Activated naive CD4-positive, alpha-beta T cell treated with anti-CD3 and anti-CD28 coated beads for 36 hours (primary cell): ENCODE measurements at regions not wholly inside any gene's neighbourhood (a gene's known extent, or its start where the extent isn't known, plus 50 kb on each side); places are given as distances from the start of the nearest gene placed in this dataset.

Source experiments
- CTCF ChIA-PET: fragments of 350-600 bp; sonication (Branson Sonifier 250); formaldehyde crosslinking; loops from one replicate; lab custom pipeline; 2021; ENCODE audit warnings: antibody characterized with exemption; lab: Charles Lee
- DNase-seq: peaks from one replicate; pipeline ENCODE4 v3.0.0-alpha.2; 2020
- H3K27ac Mint-ChIP-seq: one replicate; pipeline ENCODE4 v1.8.0; 2021; ENCODE audit warnings: mild to moderate bottlenecking, mixed read lengths
- H3K27me3 Mint-ChIP-seq: one replicate; pipeline ENCODE4 v1.8.0; 2021; ENCODE audit warnings: low read depth, mixed read lengths
- H3K36me3 Mint-ChIP-seq: one replicate; pipeline ENCODE4 v1.8.0; 2021; ENCODE audit warnings: low read depth, mixed read lengths
- H3K4me1 Mint-ChIP-seq: one replicate; pipeline ENCODE4 v1.8.0; 2021; ENCODE audit warnings: low read depth, mixed read lengths
- H3K4me3 Mint-ChIP-seq: one replicate; pipeline ENCODE4 v1.8.0; 2021; ENCODE audit warnings: mild to moderate bottlenecking, moderate library complexity, mixed read lengths
- H3K9me3 Mint-ChIP-seq: one replicate; pipeline ENCODE4 v1.8.0; 2021; ENCODE audit warnings: mixed read lengths
- intact Hi-C: fragments of 100-400 bp; cut with micrococcal nuclease; formaldehyde crosslinking; loops from one replicate; pipeline ENCODE4 v1.15.1; 2023

DNA sequence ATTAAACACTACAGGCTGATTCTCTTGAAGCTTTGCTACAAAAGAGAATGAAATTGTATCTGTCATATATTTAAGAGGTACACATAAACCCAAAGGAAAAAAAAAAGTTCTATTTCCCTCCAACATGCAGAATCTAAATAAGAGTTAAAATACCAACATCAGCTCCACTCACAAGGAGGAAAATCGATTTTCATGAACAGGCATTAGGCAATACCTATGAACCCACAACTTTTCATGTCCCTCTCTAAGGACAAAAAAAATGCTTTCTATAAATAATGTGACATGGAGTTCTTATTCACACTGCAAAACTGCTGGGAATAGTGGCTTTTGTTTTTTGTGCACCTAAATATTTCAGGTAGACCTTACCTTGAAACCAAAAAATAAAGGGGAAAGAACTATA lies 192.5 kb downstream of the KLF12 start:
- CTCF ChIA-PET: no interaction called here
- Mint-ChIP-seq H3K36me3 (peaks cover 8% of the 10 kb centered on the region), H3K4me1 (peaks cover 71% of the 10 kb centered on the region)

GRCh38 chr13:73940098-73940497 lies 194.1 kb downstream of the KLF12 start:
- peaks cover 11% of the 10 kb centered on the region for H3K36me3 Mint-ChIP-seq
- no peaks in the 10 kb centered on the region for H3K27me3 Mint-ChIP-seq
- peaks cover 58% of the 10 kb centered on the region for H3K4me1 Mint-ChIP-seq
- no peak for DNase-seq
- no peaks in the 10 kb centered on the region for H3K9me3 Mint-ChIP-seq
- intact Hi-C loops: loop anchor here (5.0 kb wide), 2 partner anchors 223 to 292 kb away; no protein-coding TSS in a partner anchor
- no peak overlapping the region for H3K27ac Mint-ChIP-seq
- no peak overlapping the region for H3K4me3 Mint-ChIP-seq
- CTCF ChIA-PET: interaction anchor here (1.1 kb wide), 1 partner anchor 118 kb away, joined by 3 read pairs; no protein-coding TSS in a partner anchor

More for the DNA sequence above, 192.5 kb downstream of the KLF12 start:
- no peak overlapping the region for H3K27ac Mint-ChIP-seq
- H3K27me3 Mint-ChIP-seq: no peaks in the 10 kb centered on the region
- intact Hi-C loops: loop anchor here (2.0 to 5.0 kb wide), 3 partner anchors 175 to 291 kb away; no protein-coding TSS in a partner anchor
- no peak for DNase-seq
- H3K9me3 Mint-ChIP-seq: no peaks in the 10 kb centered on the region
- H3K4me3 Mint-ChIP-seq: no peak overlapping the region

DNA sequence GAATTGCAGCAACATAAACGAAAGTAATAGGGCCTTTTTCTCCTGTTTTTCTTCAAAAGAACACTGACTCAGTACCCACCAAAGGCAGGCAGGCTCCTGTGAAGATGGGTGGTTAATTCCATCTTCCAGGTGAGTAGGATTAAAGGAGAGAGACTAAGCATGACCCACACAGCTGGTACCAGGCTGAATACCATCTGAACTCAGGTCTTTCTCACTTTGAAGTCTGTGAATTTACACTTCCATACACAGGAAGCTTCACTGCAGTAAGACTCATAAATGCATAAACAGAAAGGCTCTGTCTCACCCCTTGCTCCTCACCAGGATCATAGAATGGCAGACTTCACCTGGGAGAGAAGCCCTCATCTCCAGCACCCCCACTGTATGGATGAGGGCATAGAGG lies 194.6 kb downstream of the KLF12 start:
- Mint-ChIP-seq H3K27me3 (no peaks in the 10 kb centered on the region), H3K27ac (peak overlapping the region; percentile 37), H3K9me3 (no peaks in the 10 kb centered on the region), H3K36me3 (peaks cover 11% of the 10 kb centered on the region), H3K4me3 (no peak overlapping the region), H3K4me1 (peaks cover 57% of the 10 kb centered on the region)
- intact Hi-C loops: loop anchor here (5.0 kb wide), 2 partner anchors 222 to 293 kb away; no protein-coding TSS in a partner anchor
- CTCF ChIA-PET: interaction anchor here (0.7 to 1.8 kb wide), 3 partner anchors 91 to 117 kb away, joined by 3 to 6 read pairs (median 6); no protein-coding TSS in a partner anchor
- peak; percentile 14 for DNase-seq

- Mint-ChIP-seq H3K9me3 (no peaks in the 10 kb centered on the region), H3K4me1 (peaks cover 58% of the 10 kb centered on the region), H3K27me3 (no peaks in the 10 kb centered on the region), H3K36me3 (peaks cover 11% of the 10 kb centered on the region), H3K4me3 (no peak overlapping the region), H3K27ac (no peak overlapping the region)
- no peak for DNase-seq
- CTCF ChIA-PET: interaction anchor here (0.7 to 1.8 kb wide), 5 partner anchors 10 to 117 kb away, joined by 3 to 6 read pairs (median 6); no protein-coding TSS in a partner anchor
- intact Hi-C loops: no loop called here
These were observed 195.2 kb downstream of the KLF12 start for GRCh38 chr13:73939071-73939380.

DNA sequence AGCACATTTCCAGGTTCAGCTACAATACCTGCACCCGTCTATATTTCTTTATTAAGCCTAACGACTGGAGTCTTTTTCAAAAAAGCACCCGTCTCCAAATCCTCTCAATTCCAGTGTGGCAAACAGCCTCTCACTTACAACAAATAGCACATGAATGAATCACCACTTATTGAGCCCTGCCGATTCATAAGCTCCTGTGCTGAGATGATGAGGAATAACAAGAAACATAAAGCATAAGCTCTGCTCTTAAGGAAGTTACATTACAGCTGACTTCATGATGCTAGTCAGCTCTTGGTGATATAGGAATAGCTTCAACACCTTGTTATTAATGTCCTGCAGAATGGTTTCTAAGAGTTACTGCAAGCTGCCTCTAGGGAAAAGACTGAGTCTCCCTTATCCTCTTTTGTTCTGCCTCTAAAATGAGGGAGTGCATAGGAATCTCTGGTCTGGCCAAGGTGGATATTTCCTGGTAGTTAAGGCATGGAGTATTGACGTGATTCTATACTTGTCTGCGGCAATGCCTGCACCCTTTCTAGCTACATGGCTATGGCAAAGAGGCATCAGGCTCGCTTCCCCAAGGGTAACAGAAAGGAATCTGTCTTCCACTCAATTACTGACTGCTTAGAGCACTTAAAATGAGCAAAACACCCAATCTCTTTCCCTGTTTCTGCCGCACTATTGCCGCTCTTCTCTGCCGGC lies 195.7 kb downstream of the KLF12 start:
- H3K27ac Mint-ChIP-seq: no peak overlapping the region
- peaks cover 11% of the 10 kb centered on the region for H3K36me3 Mint-ChIP-seq
- intact Hi-C loops: no loop called here
- H3K27me3 Mint-ChIP-seq: no peaks in the 10 kb centered on the region
- DNase-seq: no peak
- H3K9me3 Mint-ChIP-seq: no peaks in the 10 kb centered on the region
- CTCF ChIA-PET: interaction anchor here (0.8 to 1.8 kb wide), 3 partner anchors 9 to 102 kb away, joined by 3 to 6 read pairs (median 6); no protein-coding TSS in a partner anchor
- H3K4me1 Mint-ChIP-seq: peaks cover 58% of the 10 kb centered on the region
- no peak overlapping the region for H3K4me3 Mint-ChIP-seq

DNA sequence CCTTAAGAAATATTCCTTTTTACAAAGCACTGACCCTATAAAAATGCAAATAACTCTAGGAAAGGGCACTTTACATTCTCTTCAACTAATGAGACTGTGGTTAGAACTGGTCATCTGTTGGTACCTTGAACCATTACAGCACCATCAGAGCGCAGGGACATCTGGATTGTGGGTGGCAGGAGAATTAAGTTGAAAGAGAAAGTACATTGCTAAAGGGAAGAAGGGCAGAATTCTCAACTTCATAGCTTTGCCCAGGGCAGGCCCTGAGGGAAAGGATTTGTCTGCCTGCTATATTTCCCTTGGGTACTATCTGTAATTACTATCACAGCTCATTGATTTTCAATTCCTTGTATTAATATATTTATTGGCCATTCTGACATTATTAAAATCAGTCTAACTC lies 196.8 kb downstream of the KLF12 start:
- H3K27ac Mint-ChIP-seq: no peak overlapping the region
- H3K36me3 Mint-ChIP-seq: peaks cover 9% of the 10 kb centered on the region
- H3K9me3 Mint-ChIP-seq: no peaks in the 10 kb centered on the region
- CTCF ChIA-PET: no interaction called here
- H3K4me1 Mint-ChIP-seq: peaks cover 56% of the 10 kb centered on the region
- DNase-seq: no peak
- intact Hi-C loops: no loop called here
- no peak overlapping the region for H3K4me3 Mint-ChIP-seq
- H3K27me3 Mint-ChIP-seq: no peaks in the 10 kb centered on the region

DNA sequence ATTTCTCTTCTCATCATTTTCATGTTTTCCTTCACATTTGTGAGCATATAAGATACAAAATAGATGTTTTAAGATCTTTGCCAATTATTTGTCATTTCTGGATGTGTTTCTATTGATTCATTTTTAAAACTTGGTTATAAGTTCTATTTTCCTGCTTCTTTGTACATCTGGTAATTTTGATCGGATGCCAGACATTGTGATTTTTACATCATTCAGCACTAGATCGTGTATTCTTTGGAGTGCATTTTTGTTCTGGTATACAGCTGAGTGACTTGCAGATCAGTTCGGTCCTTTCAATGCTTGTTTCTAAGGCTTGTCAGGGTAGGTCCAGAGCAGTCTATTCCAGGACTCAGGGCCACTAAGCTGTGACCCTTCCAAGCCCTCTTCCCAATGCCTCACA lies 198.2 kb downstream of the KLF12 start:
- Mint-ChIP-seq H3K4me3 (no peak overlapping the region), H3K27me3 (no peaks in the 10 kb centered on the region), H3K27ac (no peak overlapping the region), H3K36me3 (peaks cover 5% of the 10 kb centered on the region), H3K9me3 (no peaks in the 10 kb centered on the region), H3K4me1 (peaks cover 56% of the 10 kb centered on the region)
- CTCF ChIA-PET: no interaction called here
- no peak for DNase-seq
- intact Hi-C loops: no loop called here

DNA sequence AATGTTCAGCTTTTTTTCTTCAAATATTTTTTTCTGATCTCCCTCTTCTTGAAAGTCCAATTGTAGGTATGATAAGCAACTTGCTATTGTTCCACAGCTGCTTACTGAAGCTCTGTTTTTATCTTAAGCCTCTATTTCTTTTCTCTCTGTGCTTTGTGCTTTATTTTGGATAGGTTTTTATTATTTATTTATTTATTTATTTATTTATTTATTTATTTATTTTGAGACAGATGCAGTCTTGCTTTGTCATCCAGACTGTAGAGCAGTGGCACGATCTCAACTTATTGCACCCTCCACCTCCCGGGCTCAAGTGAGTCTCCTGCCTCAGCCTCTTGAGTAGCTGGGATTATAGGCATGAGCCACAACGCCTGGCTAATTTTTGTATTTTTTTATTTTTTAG lies 199.4 kb downstream of the KLF12 start:
- Mint-ChIP-seq H3K27me3 (no peaks in the 10 kb centered on the region), H3K4me3 (no peak overlapping the region), H3K4me1 (peaks cover 47% of the 10 kb centered on the region), H3K9me3 (no peaks in the 10 kb centered on the region), H3K27ac (no peak overlapping the region), H3K36me3 (peaks cover 5% of the 10 kb centered on the region)
- CTCF ChIA-PET: interaction anchor here (0.6 kb wide), 1 partner anchor 1761 kb away, joined by 4 read pairs; no protein-coding TSS in a partner anchor
- intact Hi-C loops: loop anchor here (5.0 kb wide), 2 partner anchors 82 to 702 kb away; no protein-coding TSS in a partner anchor
- no peak for DNase-seq

GRCh38 chr13:73934215-73934641 lies 200.0 kb downstream of the KLF12 start:
- no peaks in the 10 kb centered on the region for H3K9me3 Mint-ChIP-seq
- no peak overlapping the region for H3K27ac Mint-ChIP-seq
- DNase-seq: no peak
- H3K4me3 Mint-ChIP-seq: no peak overlapping the region
- peaks cover 48% of the 10 kb centered on the region for H3K4me1 Mint-ChIP-seq
- intact Hi-C loops: loop anchor here (5.0 kb wide), 2 partner anchors 82 to 702 kb away; no protein-coding TSS in a partner anchor
- H3K27me3 Mint-ChIP-seq: no peaks in the 10 kb centered on the region
- peaks cover 5% of the 10 kb centered on the region for H3K36me3 Mint-ChIP-seq
- CTCF ChIA-PET: no interaction called here

- H3K36me3 Mint-ChIP-seq: peaks cover 5% of the 10 kb centered on the region
- no peak overlapping the region for H3K4me3 Mint-ChIP-seq
- H3K9me3 Mint-ChIP-seq: no peaks in the 10 kb centered on the region
- CTCF ChIA-PET: interaction anchor here (0.7 kb wide), 1 partner anchor 85 kb away, joined by 3 read pairs; no protein-coding TSS in a partner anchor
- no peak for DNase-seq
- H3K27me3 Mint-ChIP-seq: no peaks in the 10 kb centered on the region
- H3K27ac Mint-ChIP-seq: no peak overlapping the region
- H3K4me1 Mint-ChIP-seq: peaks cover 50% of the 10 kb centered on the region
- intact Hi-C loops: loop anchor here (2.0 to 5.0 kb wide), 3 partner anchors 51 to 701 kb away; no protein-coding TSS in a partner anchor
These were observed 200.4 kb downstream of the KLF12 start for GRCh38 chr13:73933795-73934194.

- peak; percentile 14 for DNase-seq
- H3K27ac Mint-ChIP-seq: peak overlapping the region; percentile 39
- H3K4me1 Mint-ChIP-seq: peaks cover 47% of the 10 kb centered on the region
- H3K36me3 Mint-ChIP-seq: peaks cover 7% of the 10 kb centered on the region
- peak overlapping the region; percentile 1 for H3K4me3 Mint-ChIP-seq
- H3K9me3 Mint-ChIP-seq: no peaks in the 10 kb centered on the region
- H3K27me3 Mint-ChIP-seq: no peaks in the 10 kb centered on the region
- CTCF ChIA-PET: no interaction called here
- intact Hi-C loops: loop anchor here (1.0 to 5.0 kb wide), 6 partner anchors 9 to 700 kb away; no protein-coding TSS in a partner anchor
These were observed 202.1 kb downstream of the KLF12 start for GRCh38 chr13:73932091-73932490.

- no peaks in the 10 kb centered on the region for H3K27me3 Mint-ChIP-seq
- CTCF ChIA-PET: interaction anchor here (1.7 kb wide), 1 partner anchor 9 kb away, joined by 6 read pairs; no protein-coding TSS in a partner anchor
- no peak overlapping the region for H3K4me3 Mint-ChIP-seq
- peaks cover 3% of the 10 kb centered on the region for H3K36me3 Mint-ChIP-seq
- intact Hi-C loops: no loop called here
- no peak overlapping the region for H3K27ac Mint-ChIP-seq
- peaks cover 65% of the 10 kb centered on the region for H3K4me1 Mint-ChIP-seq
- no peak for DNase-seq
- no peaks in the 10 kb centered on the region for H3K9me3 Mint-ChIP-seq
These were observed 204.8 kb downstream of the KLF12 start for GRCh38 chr13:73929287-73929932.
